CD4-positive, alpha-beta T cell treated with Interleukin-2 at 100 ng/mL for 4 hours (primary cell): ENCODE measurements at regions not wholly inside any gene's neighbourhood (a gene's known extent, or its start where the extent isn't known, plus 50 kb on each side); places are given as distances from the start of the nearest gene placed in this dataset.

ENCODE experiments used
- DNase-seq: peaks from one replicate; pipeline ENCODE4 v3.0.0-alpha.2; 2020; ENCODE audit warnings: low spot score

GRCh38 chr15:47997195-47998080, 123.4 kb upstream of the SLC24A5 start:
- DNase-seq: no peak

GRCh38 chr15:47998619-47999019, 122.2 kb upstream of the SLC24A5 start:
- DNase-seq: no peak

- DNase-seq: no peak
Measured at GRCh38 chr15:48001393-48002039, 119.3 kb upstream of the SLC24A5 start.

GRCh38 chr15:48002767-48003166, 118.0 kb upstream of the SLC24A5 start:
- DNase-seq: no peak

- no peak for DNase-seq
Measured at GRCh38 chr15:48003441-48003840, 117.3 kb upstream of the SLC24A5 start.

GRCh38 chr15:48005077-48005476, 115.7 kb upstream of the SLC24A5 start:
- no peak for DNase-seq

GRCh38 chr15:48006031-48006511, 114.7 kb upstream of the SLC24A5 start:
- DNase-seq: no peak

- no peak for DNase-seq
Measured at GRCh38 chr15:48010316-48010715, 110.5 kb upstream of the SLC24A5 start.

GRCh38 chr15:48012191-48012590, 108.6 kb upstream of the SLC24A5 start:
- DNase-seq: no peak

- DNase-seq: no peak
Measured at GRCh38 chr15:48016865-48017264, 103.9 kb upstream of the SLC24A5 start.

- DNase-seq: no peak
Measured at GRCh38 chr15:48017747-48018146, 103.0 kb upstream of the SLC24A5 start.

GRCh38 chr15:48020166-48020565, 100.6 kb upstream of the SLC24A5 start:
- DNase-seq: no peak

GRCh38 chr15:48021336-48022086, 99.3 kb upstream of the SLC24A5 start:
- DNase-seq: no peak

GRCh38 chr15:48025118-48025517, 95.7 kb upstream of the SLC24A5 start:
- DNase-seq: no peak

GRCh38 chr15:48028712-48029111, 92.1 kb upstream of the SLC24A5 start:
- DNase-seq: no peak

- no peak for DNase-seq
Measured at GRCh38 chr15:48029642-48030041, 91.1 kb upstream of the SLC24A5 start.

GRCh38 chr15:48031466-48031865, 89.3 kb upstream of the SLC24A5 start:
- no peak for DNase-seq

- DNase-seq: no peak
Measured at GRCh38 chr15:48031973-48032372, 88.8 kb upstream of the SLC24A5 start.

GRCh38 chr15:48032911-48033310, 87.9 kb upstream of the SLC24A5 start:
- no peak for DNase-seq

GRCh38 chr15:48038221-48038620, 82.6 kb upstream of the SLC24A5 start:
- DNase-seq: no peak

- DNase-seq: no peak
Measured at GRCh38 chr15:48040166-48040817, 80.5 kb upstream of the SLC24A5 start.

- DNase-seq: no peak
Measured at GRCh38 chr15:48041454-48041853, 79.3 kb upstream of the SLC24A5 start.
